ENCODE measurements at regions not wholly inside any gene's neighbourhood (a gene's known extent, or its start where the extent isn't known, plus 50 kb on each side); places are given as distances from the start of the nearest gene placed in this dataset.

- H3K4me3 Mint-ChIP-seq (ENCODE audit: unreplicated experiment) = no peak overlapping the region
- no TSS peak for BruUV-seq (replicated peaks)
- H3K4me1 Mint-ChIP-seq (ENCODE audit: low read depth, unreplicated experiment) = no peaks in the 10 kb centered on the region
- DNase-seq = no peak
- H3K9me3 Mint-ChIP-seq (ENCODE audit: unreplicated experiment) = no peaks in the 10 kb centered on the region
- intact Hi-C loops (cut with micrococcal nuclease; ENCODE audit: unreplicated experiment) = no loop called here
- Histone ChIP-seq H3K27me3 (replicated peaks; ENCODE audit: control insufficient read depth, insufficient read depth, low read length) (no peaks in the 10 kb centered on the region), H3K9me3 (no peaks in the 10 kb centered on the region), H3K36me3 (ENCODE audit: control insufficient read depth, insufficient read depth, low read length) (no peaks in the 10 kb centered on the region), H3K4me1 (no peaks in the 10 kb centered on the region), H3K4me3 (ENCODE audit: low read depth, low read length) (no peak overlapping the region)
- no peak for TF ChIP-seq CTCF (IDR thresholded peaks at IDR 0.05; ENCODE audit: insufficient read depth in 1 of 2, low read depth in 1 of 2, low read length in 1 of 2, severe bottlenecking in 1 of 2, unreplicated experiment in 1 of 2)
- POLR2A ChIA-PET = no interaction called here
- CTCF ChIA-PET = no interaction called here
- H3K27ac Mint-ChIP-seq (ENCODE audit: unreplicated experiment) = no peak overlapping the region
- peaks cover 9% of the 10 kb centered on the region for H3K27me3 Mint-ChIP-seq (ENCODE audit: insufficient read depth, unreplicated experiment)
- no peaks in the 10 kb centered on the region for H3K36me3 Mint-ChIP-seq (ENCODE audit: insufficient read depth, unreplicated experiment)
Measured at GRCh38 chr18:28512357-28512756, 335.4 kb upstream of the CDH2 start.

GRCh38 chr18:28511413-28511821, 334.5 kb upstream of the CDH2 start:
- no peak for DNase-seq
- TF ChIP-seq CTCF (IDR thresholded peaks at IDR 0.05; ENCODE audit: insufficient read depth in 1 of 2, low read depth in 1 of 2, low read length in 1 of 2, severe bottlenecking in 1 of 2, unreplicated experiment in 1 of 2) = no peak
- no TSS peak for BruUV-seq (replicated peaks)
- intact Hi-C loops (cut with micrococcal nuclease; ENCODE audit: unreplicated experiment) = no loop called here
- no peak overlapping the region for H3K4me3 Mint-ChIP-seq (ENCODE audit: unreplicated experiment)
- Histone ChIP-seq H3K9me3 (no peaks in the 10 kb centered on the region), H3K36me3 (ENCODE audit: control insufficient read depth, insufficient read depth, low read length) (no peaks in the 10 kb centered on the region), H3K4me1 (no peaks in the 10 kb centered on the region), H3K27me3 (replicated peaks; ENCODE audit: control insufficient read depth, insufficient read depth, low read length) (no peaks in the 10 kb centered on the region), H3K4me3 (ENCODE audit: low read depth, low read length) (no peak overlapping the region)
- no peak overlapping the region for H3K27ac Mint-ChIP-seq (ENCODE audit: unreplicated experiment)
- POLR2A ChIA-PET = no interaction called here
- H3K4me1 Mint-ChIP-seq (ENCODE audit: low read depth, unreplicated experiment) = no peaks in the 10 kb centered on the region
- no peaks in the 10 kb centered on the region for H3K9me3 Mint-ChIP-seq (ENCODE audit: unreplicated experiment)
- CTCF ChIA-PET = no interaction called here
- peaks cover 9% of the 10 kb centered on the region for H3K27me3 Mint-ChIP-seq (ENCODE audit: insufficient read depth, unreplicated experiment)
- H3K36me3 Mint-ChIP-seq (ENCODE audit: insufficient read depth, unreplicated experiment) = no peaks in the 10 kb centered on the region

- BruUV-seq (replicated peaks) = no TSS peak
- Mint-ChIP-seq H3K27ac (ENCODE audit: unreplicated experiment) (no peak overlapping the region), H3K4me3 (ENCODE audit: unreplicated experiment) (no peak overlapping the region), H3K27me3 (ENCODE audit: insufficient read depth, unreplicated experiment) (peaks cover 9% of the 10 kb centered on the region), H3K9me3 (ENCODE audit: unreplicated experiment) (no peaks in the 10 kb centered on the region), H3K36me3 (ENCODE audit: insufficient read depth, unreplicated experiment) (no peaks in the 10 kb centered on the region), H3K4me1 (ENCODE audit: low read depth, unreplicated experiment) (no peaks in the 10 kb centered on the region)
- no peak for TF ChIP-seq CTCF (IDR thresholded peaks at IDR 0.05; ENCODE audit: insufficient read depth in 1 of 2, low read depth in 1 of 2, low read length in 1 of 2, severe bottlenecking in 1 of 2, unreplicated experiment in 1 of 2)
- Histone ChIP-seq H3K4me3 (ENCODE audit: low read depth, low read length) (no peak overlapping the region), H3K27me3 (replicated peaks; ENCODE audit: control insufficient read depth, insufficient read depth, low read length) (no peaks in the 10 kb centered on the region), H3K4me1 (no peaks in the 10 kb centered on the region), H3K9me3 (no peaks in the 10 kb centered on the region), H3K36me3 (ENCODE audit: control insufficient read depth, insufficient read depth, low read length) (no peaks in the 10 kb centered on the region)
- no peak for DNase-seq
- CTCF ChIA-PET = no interaction called here
- intact Hi-C loops (cut with micrococcal nuclease; ENCODE audit: unreplicated experiment) = no loop called here
- POLR2A ChIA-PET = no interaction called here
Measured at GRCh38 chr18:28510210-28510609, 333.3 kb upstream of the CDH2 start.
